ENCODE measurements at regions not wholly inside any gene's neighbourhood (a gene's known extent, or its start where the extent isn't known, plus 50 kb on each side); places are given as distances from the start of the nearest gene placed in this dataset.

- TF ChIP-seq EP300 (IDR thresholded peaks at IDR 0.05), result no peak
- TF ChIP-seq CTCF (IDR thresholded peaks at IDR 0.05), result no peak
Observed at GRCh38 chr5:17000291-17000939, 64.3 kb upstream of the MYO10 start.

All from gastroesophageal sphincter (tissue), 3 donors.